GM19324 (cell line): ENCODE measurements at regions not wholly inside any gene's neighbourhood (a gene's known extent, or its start where the extent isn't known, plus 50 kb on each side); places are given as distances from the start of the nearest gene placed in this dataset.

Experiments used
- ATAC-seq: cut with Tn5 transposase; IDR thresholded peaks from one replicate; pipeline ENCODE4 v1.9.1; 2021; ENCODE audit warnings: mild to moderate bottlenecking, moderate library complexity; ENCODE audit not compliant: unreplicated experiment, low FRiP score

DNA sequence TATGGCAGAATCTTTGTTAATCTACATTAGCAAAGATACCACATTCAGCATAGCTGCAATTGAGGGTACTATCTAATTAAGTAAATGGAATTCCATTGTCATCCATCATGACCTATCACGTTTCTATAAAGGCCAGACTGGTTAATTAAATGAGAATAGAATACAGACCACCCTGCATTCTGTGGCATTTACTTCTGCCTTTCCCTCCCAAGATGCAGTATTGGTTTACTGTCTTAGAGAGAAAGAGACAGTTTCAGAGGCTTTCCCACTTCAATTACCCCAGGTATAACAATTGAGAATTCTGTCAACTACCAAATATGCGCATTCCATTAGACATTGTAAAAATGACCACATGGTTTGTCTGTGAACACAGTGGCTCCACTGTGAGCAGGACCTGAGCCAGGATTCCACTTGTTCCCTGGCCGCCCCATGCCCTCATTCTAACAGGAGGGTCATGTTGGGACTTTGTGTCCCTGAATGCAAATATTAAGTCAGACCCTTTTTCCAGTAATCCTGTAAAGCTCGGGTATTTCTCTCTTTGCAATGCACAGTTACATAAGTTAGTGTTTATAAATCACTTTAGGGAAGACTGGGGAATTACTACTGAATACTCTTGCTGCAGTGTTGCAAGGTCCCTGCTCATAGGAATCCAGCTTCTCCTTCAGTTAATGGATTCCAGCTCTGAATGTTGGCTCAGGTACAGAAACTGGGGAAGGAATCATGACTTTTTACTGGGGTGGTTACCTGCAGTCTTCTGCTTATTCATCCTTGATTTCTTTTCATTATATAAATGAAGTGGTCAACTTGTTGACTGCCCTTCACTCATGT lies 261.0 kb downstream of the PDGFC start:
- no peak for ATAC-seq

DNA sequence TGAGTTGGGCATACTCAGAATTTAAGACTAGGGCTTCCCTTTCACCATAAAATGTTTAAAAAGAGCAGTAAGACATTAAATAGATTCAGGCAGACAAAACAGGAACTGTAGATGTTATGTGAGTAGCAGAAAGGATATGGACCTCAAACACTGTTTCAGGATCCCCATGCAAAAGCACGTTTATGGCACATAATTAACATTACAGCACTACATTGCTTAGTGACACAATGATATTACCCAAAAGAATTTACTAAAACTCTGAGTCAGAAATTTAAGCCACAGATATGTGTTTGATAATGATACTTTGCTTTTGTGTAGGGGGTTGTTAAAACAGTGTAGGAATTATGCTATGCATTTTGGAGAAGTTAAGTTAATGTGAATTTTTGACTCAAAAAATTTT lies 266.3 kb downstream of the PDGFC start:
- no peak for ATAC-seq

DNA sequence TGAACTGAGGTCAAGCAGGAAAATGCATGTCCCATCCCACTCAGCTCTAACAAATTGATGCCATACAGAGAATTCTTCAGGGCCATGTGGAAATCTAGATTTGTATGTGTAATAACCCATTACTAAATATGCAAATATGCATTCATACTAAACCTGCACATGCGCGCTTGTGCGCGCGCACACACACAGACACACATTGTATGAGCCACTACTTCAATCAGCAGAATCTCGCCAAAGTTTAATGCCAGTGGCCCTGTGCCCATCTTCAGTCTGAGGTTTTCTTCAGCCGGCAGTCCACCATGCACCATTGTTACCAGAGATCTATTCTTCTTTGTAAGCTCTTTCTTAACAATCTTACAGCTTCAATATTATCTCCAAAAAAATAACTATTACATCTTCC lies 276.4 kb downstream of the PDGFC start:
- no peak for ATAC-seq

DNA sequence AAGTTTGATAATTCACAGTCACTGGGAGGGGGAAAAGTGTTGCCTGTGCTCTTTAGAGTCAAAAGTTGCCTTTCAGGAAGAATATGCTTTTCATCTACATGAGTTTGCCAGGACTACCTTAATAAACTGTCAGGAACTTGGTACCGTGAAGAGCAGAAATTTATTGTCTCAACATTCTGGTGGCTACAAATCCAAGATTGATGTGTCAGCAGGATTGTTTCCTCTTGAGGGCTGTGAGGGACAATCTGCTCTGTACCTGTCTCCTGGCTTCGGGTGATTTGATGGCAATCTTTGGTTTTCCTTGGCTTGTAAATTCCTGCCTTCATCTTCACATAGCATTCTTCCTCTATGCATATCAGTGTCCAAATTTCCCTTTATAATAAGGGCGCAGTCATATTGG lies 277.2 kb downstream of the PDGFC start:
- ATAC-seq, result no peak

DNA sequence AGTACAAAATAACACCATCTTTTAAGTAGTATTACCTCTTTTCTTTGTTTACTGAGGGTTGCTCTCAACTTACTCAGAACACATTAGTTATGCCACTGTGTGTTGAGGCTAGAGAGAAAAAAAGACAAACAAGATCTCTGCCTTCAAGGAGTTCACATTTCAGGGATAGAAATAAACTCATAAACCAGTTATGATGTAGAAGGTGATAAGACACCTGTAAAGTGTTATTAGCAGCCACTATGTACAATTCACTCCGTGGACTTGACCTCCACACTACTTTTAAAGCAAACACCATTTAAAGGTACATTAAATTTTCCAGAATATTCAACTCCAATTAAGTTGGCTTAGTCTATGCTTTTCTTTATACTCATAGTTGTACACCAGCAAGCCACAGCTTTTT lies 278.0 kb downstream of the PDGFC start:
- ATAC-seq, result no peak

DNA sequence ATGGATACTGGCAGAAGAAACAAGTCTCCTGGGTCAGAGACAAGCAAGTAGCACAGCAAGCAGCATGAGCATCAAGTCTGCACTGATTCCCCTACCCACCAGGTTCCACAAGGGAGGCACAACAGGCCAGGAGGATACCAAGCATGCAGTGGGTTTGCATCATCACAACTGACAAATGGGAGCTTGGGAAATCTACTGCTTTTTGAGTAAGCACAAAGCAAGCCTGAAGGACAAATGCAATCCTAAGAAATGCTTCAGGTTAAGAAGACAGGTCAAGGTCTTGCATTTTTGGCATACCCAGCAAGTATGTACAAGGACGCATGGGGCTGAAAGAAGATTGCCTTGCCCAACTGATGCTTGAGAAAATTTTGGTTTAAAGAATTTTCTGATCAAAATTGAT lies 279.6 kb downstream of the PDGFC start:
- no peak for ATAC-seq

DNA sequence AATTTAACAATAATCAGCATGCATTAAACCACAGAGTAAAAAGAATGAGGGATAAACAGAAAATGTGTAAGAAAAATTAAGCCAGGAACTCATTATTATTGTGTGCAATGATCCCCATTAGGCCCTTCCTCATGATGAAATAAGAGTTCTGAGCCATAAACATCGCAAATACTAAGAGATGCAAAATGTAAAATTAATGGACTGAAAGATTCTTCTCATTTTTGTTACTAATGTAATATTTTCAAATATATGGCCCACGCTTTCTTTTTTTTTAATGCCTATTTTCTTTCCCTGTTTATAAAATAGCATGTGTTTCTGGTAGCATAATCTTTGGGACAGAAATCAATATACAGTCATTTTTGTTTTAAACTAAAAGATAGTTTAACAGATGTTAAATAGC lies 281.0 kb downstream of the PDGFC start:
- ATAC-seq, result no peak

DNA sequence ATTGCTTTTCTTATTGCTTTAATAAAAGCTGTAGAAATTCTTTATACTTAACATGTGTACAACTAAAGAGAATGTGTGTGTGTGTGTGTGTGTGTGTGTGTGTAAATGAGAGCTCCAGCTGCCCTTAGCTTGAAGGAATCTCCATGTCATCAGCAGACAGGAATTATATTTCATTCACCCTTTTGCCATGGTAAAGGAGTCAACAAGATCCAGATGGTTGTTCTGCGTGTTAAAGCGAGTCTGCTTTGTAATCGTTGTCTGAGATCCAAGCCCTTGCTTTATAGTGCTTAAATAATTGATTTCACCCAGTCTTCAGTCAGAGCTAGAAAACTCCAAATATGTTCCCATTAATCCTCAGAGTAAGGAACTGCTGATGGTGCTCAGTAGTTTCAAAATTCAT lies 285.5 kb downstream of the PDGFC start:
- ATAC-seq, result no peak

DNA sequence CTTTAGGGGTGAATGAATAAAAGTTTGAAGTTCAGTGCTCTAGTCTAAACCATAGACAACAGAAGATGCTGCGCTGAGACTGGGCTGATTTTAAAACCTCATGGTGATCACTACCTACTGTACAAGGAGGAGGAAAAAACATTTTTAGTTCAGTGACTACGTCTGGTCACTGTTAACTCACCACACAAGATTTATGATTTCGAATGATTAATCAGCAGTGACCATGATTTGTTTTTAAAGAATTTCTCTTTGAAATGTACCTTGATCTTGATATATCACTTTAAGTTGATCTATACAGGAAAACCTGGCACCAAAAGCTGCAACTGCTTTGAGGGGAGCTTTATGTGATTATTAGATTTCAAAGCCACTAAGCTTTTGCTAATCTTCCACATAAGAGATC lies 286.3 kb downstream of the PDGFC start:
- ATAC-seq, result no peak

DNA sequence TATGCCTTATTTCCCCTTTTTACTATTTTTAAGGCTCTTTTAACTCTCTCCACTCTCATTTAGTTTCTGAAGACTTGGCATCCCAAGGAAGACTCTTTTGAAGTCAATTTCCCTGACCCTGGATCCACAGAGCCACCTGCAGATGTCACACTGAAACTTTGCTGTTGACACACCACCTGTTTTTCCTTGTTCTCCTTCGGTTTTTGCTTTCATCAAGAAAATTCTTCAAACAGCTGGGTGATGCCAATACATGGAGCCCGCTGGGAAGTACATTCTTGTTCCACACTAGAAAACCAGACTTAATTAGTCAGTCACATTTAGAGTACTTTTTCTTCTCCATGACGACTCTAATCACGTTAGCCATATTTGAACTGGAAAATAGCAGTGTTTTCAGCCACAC lies 293.9 kb downstream of the PDGFC start:
- no peak for ATAC-seq

DNA sequence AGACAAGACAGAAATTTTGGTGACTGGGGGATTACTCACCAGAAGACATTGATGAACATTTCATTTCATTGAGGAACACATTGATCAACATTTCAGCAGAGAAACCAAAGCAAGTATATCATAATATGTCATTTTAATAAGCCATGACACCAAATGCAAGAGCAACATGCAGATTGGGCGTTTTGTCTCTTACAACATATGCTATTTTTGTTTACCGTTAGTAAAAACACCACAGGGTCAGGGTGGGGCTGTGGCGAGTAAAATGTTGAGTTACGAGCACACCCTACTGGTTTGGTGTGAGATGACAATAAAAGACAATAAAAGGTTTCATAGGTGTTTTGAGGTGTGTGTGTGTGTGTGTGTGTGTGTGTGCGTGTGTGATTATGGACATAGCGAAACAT lies 294.5 kb downstream of the PDGFC start:
- ATAC-seq, result no peak

DNA sequence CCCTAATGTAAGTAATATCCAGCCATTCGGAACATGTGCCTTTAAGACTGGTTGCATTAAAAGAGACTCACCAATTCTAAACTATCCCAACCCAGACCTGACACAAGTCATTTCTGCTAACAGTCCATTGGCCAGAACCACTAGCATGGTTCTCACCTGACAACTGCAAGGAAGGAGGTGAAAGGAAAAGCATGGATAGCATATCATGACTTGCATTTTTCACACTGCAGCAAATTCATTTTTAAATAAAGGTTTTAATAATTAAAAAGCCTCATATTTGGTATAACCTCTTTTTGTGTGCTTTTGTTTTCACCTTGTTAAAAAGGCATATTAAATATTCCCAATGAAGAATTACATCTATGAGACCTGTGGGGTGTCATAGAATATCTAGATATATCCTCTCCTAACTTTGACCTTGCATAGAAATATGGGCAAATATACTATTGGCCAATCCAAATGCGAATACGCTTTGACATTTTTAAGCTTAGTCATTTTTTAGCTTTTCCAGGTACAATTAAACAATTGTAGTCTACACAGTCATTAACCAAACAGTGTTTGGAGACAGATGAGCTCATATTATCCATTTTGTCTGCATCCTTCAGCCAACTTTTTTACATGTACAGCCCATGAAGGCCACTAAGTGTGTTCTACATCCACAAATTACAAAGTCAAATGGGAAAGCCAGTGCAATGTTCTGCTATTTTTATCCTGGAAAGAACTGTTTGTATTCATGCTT lies 295.3 kb downstream of the PDGFC start:
- no peak for ATAC-seq

DNA sequence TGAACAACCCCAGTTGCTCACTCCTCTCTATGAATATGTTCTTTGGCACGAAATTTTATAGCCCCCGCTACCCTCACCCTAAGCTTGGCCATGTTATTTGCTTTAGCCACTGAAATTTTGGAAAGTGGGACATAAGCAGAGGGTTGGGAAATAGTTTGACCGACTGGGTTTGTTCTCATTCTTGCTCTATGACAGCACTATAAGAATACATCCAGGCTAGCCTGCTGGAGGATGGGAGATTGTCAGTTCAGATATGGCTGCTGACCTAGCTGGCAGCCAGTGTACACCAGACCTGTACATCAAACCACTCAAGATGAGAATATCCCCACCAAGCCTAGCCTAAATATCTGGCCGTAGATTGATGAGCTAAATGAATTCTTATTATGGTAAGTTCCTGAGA lies 298.1 kb downstream of the PDGFC start:
- ATAC-seq, result no peak

DNA sequence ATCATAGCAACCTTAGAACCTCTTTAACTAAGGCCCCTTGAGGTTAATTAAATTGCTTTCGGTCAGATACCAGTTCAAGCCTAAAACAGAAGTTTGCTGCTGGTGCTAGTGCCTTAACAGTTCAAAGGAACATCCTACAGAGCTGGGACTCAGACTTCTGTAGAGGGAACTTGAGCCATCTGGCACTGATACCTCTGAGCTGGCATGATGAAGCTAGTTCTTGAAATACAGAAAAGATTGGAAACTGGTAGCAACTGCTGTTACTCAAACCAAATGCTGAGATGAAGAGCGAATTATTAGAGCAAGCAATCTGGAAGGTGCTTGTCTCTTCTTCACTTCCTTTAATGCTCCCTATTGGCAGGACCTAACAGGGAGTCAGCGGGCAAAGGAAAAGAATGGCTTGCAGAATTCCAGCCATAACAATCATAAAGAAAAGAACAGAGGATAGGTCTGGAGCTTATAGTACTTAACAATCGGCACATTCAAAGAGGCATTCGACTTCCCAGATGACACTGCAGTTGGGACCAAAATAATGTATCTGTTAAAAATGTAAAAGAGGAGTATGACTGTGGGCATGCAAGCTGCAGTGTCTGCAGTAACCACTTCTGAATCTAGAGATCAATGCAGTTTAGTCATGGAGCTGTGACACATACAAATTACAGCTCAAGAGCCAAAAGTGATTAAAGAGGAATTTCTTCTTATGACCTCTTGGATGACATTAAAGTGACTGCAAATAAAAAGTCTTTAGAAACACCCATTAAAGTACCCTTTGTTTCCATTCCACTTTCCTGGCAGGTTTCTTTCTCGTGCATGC lies 298.9 kb downstream of the PDGFC start:
- ATAC-seq, result no peak

DNA sequence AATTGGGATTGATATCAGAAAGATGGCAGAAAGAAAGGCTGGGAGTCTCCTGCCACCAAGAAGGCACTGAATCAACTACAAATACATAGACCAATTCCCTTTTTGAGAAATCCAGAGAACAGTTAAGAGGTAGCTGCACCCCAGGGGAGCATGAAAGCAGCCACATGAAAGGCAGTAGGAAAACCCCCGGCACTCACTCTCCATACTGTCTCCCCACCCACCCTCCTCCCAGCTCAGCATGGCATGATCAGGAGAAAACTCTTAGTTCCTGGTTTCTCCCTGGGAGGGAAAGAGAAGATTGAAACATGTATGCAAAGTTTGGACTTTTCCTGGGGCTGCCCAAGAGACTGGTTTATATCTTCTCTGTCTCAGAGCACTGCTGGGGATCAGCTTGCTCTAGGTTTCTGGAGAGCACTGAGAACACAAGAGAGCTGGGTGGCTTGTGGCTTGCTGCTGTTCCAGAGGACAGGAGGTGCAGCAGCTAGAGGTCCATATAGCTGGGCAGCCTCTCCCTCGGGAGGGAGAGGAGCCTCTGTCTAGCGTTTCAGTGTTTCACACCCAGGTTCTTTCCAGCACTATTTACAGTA lies 305.7 kb downstream of the PDGFC start:
- no peak for ATAC-seq

DNA sequence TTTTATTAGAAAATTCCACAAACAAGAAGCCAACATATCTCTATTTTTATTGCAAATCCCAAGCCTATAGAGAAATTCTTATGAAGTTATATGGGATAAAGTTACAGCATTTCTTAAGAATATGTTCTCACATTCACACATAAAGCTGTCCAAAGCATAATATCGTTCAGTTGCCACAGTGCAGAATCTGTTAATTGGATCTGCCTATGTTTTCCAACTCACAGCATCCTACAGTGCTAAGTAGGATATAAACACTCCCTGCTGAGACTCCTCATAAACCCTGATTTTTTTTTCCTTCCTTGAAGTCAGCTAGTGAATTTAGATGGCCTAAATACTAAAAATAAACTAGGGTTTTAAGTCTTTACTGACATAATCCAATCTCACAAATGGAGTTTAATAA lies 307.9 kb downstream of the PDGFC start:
- ATAC-seq, result no peak

DNA sequence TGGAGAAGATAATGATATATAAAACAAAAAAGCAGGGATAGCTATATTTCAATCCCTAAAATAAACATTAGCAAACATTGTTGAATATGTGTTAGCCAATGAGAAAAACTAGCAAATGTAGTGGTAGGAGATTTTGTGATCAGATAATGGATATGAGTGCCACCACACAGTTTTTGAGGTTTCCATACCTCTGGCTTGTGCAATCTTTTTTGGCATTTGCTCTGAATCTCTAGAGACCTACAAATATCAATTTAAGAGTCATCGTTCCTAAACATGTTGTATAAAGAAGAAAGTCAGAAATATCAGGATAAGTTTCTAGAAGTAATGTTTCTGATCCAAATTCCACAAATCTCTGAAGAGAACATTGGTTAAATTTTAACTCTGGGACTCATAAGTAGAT lies 308.7 kb downstream of the PDGFC start:
- ATAC-seq, result no peak

DNA sequence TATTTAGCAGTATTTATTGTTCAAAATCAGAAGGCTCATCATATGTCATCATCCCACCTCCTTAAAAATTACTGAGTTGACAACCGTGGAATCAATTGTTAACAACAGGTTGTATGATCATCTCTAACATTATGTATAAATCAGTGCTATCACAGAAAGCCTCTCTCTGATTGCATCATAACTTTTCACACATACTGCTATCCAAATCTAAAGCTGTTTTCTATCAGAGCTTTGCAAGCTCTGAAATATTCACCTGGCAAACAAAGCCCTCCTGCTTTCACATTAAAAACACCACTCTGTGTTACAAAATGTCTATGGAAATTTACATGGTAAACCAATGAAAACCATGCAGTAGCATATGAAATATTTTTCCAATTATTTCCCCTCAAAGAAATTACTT lies 310.0 kb downstream of the PDGFC start:
- ATAC-seq, result no peak

DNA sequence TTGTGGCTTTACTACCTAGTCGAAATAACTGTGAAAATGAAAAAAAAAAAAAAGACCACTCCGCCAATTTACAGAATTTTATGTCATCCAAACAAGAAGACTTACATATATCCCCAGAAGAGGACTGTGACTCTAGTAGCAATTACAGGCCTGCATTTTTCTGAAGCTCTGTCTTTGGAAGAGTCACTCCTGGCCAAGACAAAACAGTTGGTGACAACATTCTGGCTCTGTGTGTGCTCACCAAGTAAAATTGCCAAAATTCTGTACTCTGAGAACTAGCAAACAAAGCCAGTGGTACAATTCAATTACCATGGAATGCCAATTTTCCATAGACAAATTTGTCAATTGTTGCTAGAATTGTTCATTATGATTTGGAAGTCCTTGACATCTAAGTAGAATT lies 311.1 kb downstream of the PDGFC start:
- no peak for ATAC-seq

DNA sequence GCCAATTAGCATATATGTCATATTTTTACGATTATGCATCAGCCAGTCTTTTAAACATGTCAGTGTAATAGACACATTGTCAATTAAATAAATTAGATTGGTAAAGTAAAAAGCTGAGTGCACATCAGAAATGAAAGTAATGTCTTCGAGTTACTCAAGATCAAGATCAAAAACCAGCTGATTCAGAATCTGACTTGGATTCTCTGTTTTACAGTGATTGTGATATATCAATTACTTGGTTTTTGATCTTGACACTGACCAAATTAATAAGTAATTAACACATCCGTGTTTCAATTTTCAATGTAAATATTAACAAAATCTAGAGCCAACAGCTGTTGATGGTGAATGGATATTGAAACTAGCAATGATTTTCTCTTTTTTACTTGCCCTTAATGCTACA lies 311.6 kb downstream of the PDGFC start:
- ATAC-seq, result no peak

DNA sequence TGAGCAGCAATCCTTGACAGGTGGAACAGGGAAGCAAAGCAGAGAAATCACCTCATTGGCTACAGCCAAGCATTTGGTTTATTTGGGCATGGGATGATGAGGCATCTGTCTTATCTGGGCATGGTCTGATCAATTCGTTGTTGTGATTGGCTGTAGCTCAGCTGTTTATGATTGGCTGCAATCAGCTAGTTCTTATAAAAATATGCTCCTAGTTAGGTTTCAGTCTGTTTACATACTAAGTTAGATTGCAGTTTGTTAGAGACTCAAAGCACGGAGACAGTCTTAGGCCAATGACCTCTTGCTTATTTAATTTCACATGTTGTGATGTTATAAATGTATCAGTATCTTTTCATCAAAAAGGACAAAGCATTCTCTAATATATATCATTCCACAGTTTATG lies 312.0 kb downstream of the PDGFC start:
- ATAC-seq, result no peak
